GM19239 (cell line): ENCODE measurements at regions not wholly inside any gene's neighbourhood (a gene's known extent, or its start where the extent isn't known, plus 50 kb on each side); places are given as distances from the start of the nearest gene placed in this dataset.
A peak's percentile ranks its signal among the peaks of the same experiment; 100 is the strongest.
"Not testable (repeated sequence)": the region's sequence is repeated elsewhere in the genome, so short reads cannot be mapped to it uniquely, and the experiment has no call there.

ENCODE experiments used
- DNase-seq: peaks from one replicate; pipeline ENCODE4 v3.0.0; 2011; ENCODE audit warnings: low spot score; ENCODE audit not compliant: insufficient read length
- FAIRE-seq: peaks from 2 replicates; lab custom pipeline; 2011; peaks lifted over from hg19 to GRCh38; lab: Jason Lieb, UNC

- DNase-seq: no peak
- no peak for FAIRE-seq
These were observed 57.1 kb upstream of the KMT2E start for GRCh38 chr7:104956753-104957450.

- DNase-seq (no peak), FAIRE-seq (no peak)
These were observed 55.6 kb upstream of the KMT2E start for GRCh38 chr7:104958371-104958865.

GRCh38 chr7:104959483-104959882, 54.5 kb upstream of the KMT2E start:
- FAIRE-seq, DNase-seq: not testable (repeated sequence)

- DNase-seq (no peak), FAIRE-seq (peak; percentile 72)
These were observed 53.1 kb upstream of the KMT2E start for GRCh38 chr7:104960741-104961448.

GRCh38 chr7:104961821-104962220, 52.2 kb upstream of the KMT2E start:
- FAIRE-seq: no peak

GRCh38 chr7:104962781-104963180, 51.2 kb upstream of the KMT2E start:
- DNase-seq (no peak), FAIRE-seq (no peak)

More at GRCh38 chr7:104961821-104962220, 52.2 kb upstream of the KMT2E start:
- DNase-seq: no peak

- DNase-seq: no peak
- FAIRE-seq: no peak
These were observed 50.5 kb upstream of the KMT2E start for GRCh38 chr7:104963378-104963990.

- FAIRE-seq (no peak), DNase-seq (no peak)
These were observed 50.0 kb upstream of the KMT2E start for GRCh38 chr7:104963991-104964385.
